Suprapubic skin (tissue), 4 donors: ENCODE measurements at regions not wholly inside any gene's neighbourhood (a gene's known extent, or its start where the extent isn't known, plus 50 kb on each side); places are given as distances from the start of the nearest gene placed in this dataset.

Experiments
- DNase-seq, 2 donors: peaks; one replicate each; pipeline ENCODE4 v3.0.0-alpha.2; 2019; ENCODE audit warnings: low spot score in 2 of 2
- H3K27ac ChIP-seq: fragments of 200-600 bp; sonication (generic); one replicate; pipeline ENCODE4 v1.5.1; 2019
- H3K27me3 ChIP-seq: fragments of 200-600 bp; sonication (generic); one replicate; pipeline ENCODE4 v1.5.1; 2019
- H3K36me3 ChIP-seq: fragments of 200-600 bp; sonication (generic); one replicate; pipeline ENCODE4 v1.5.1; 2019
- H3K4me1 ChIP-seq: fragments of 200-600 bp; sonication (generic); one replicate; pipeline ENCODE4 v1.5.1; 2019
- H3K4me3 ChIP-seq: fragments of 200-600 bp; sonication (generic); one replicate; pipeline ENCODE4 v1.5.1; 2019; ENCODE audit warnings: mild to moderate bottlenecking
- H3K9me3 ChIP-seq: fragments of 200-600 bp; sonication (generic); one replicate; pipeline ENCODE4 v1.5.1; 2019
- EP300 ChIP-seq: sonication (generic); formaldehyde crosslinking; IDR thresholded peaks from one replicate; pipeline ENCODE4 v1.6.1; 2017; ENCODE audit warnings: antibody characterized with exemption
- POLR2A ChIP-seq, 2 donors: fragments of 450-650 bp; IDR thresholded peaks; one replicate each; pipeline ENCODE4 v1.6.1; 2017; ENCODE audit warnings: antibody characterized with exemption in 2 of 2, mild to moderate bottlenecking in 2 of 2, moderate library complexity in 2 of 2
- POLR2AphosphoS5 ChIP-seq, 3 donors: sonication (generic); formaldehyde crosslinking; IDR thresholded peaks; one replicate each; pipeline ENCODE4 v1.6.1; 2017; ENCODE audit warnings: antibody characterized with exemption in 3 of 3
- WGBS: methylation state at CpG from one replicate; pipeline ENCODE4 v1.1.5; 2018; 5-methylcytosine and 5-hydroxymethylcytosine counted together
- TF ChIP-seq, protein P1 (sequence below), 2 donors: fragments of 200-600 bp in 1 of 2; fragments of 450-650 bp in 1 of 2; sonication (generic) in 1 of 2; IDR thresholded peaks; one replicate each; pipeline ENCODE4 v1.5.1; 2016 to 2019; ENCODE audit warnings: antibody characterized with exemption in 2 of 2, mild to moderate bottlenecking in 1 of 2, moderate library complexity in 1 of 2

DNA sequence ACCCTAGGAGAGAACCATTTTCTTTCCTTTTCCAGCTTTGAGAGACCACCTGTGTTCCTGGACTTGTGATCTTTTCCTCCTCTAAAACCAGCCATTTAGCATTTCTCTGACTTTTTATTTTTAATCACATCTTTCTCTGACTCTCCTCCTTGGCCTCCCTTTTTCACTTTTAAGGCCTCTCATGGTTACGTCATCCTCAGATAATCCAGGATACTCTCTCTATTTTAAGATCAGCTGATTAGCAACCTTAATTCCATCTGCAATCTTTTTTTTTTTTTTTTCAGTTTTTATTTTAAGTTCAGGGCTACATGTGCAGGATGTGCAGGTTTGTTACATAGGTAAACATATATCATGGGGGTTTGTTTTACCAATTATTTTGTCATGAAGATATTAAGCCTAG is 54.0 kb downstream of the RFPL4B start:
- no peaks in the 10 kb centered on the region for H3K27me3 ChIP-seq
- no peaks in the 10 kb centered on the region for H3K9me3 ChIP-seq
- no peak overlapping the region for H3K27ac ChIP-seq
- no peak for DNase-seq
- no peaks in the 10 kb centered on the region for H3K4me1 ChIP-seq
- TF ChIP-seq, protein P1, sequence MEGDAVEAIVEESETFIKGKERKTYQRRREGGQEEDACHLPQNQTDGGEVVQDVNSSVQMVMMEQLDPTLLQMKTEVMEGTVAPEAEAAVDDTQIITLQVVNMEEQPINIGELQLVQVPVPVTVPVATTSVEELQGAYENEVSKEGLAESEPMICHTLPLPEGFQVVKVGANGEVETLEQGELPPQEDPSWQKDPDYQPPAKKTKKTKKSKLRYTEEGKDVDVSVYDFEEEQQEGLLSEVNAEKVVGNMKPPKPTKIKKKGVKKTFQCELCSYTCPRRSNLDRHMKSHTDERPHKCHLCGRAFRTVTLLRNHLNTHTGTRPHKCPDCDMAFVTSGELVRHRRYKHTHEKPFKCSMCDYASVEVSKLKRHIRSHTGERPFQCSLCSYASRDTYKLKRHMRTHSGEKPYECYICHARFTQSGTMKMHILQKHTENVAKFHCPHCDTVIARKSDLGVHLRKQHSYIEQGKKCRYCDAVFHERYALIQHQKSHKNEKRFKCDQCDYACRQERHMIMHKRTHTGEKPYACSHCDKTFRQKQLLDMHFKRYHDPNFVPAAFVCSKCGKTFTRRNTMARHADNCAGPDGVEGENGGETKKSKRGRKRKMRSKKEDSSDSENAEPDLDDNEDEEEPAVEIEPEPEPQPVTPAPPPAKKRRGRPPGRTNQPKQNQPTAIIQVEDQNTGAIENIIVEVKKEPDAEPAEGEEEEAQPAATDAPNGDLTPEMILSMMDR (IDR thresholded peaks at IDR 0.05) = no peak
- TF ChIP-seq POLR2AphosphoS5 (IDR thresholded peaks at IDR 0.05) (no peak), EP300 (no peak), POLR2A (IDR thresholded peaks at IDR 0.05) (no peak)
- no peak overlapping the region for H3K4me3 ChIP-seq
- H3K36me3 ChIP-seq = no peaks in the 10 kb centered on the region
- WGBS = 96% methylated on average over 1 of the region's 1 CpG

DNA sequence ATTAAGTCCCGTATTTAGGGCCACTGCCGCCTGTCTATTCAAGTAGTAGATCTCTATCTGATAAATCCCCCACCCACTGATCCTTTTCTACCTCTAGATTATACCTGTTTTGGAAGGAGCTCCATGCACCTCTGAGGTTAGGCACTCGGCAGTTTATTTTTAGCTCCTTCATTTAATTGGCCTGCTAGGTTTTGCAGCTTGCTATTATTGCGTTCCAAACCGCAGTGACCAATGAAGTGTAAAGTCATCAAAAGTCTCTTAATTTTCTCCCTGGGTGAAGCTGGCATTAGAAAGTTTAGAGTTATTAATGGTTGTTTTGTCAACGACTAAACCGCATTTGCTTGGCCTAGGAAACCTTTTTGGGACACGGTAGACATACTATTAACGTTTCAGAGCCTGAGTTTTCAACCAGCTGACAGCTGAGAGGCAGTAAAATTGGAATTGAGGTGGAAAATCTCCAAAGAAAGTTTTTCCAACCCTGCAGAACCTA is 60.0 kb downstream of the RFPL4B start:
- Histone ChIP-seq H3K36me3 (no peaks in the 10 kb centered on the region), H3K27ac (no peak overlapping the region), H3K4me3 (no peak overlapping the region), H3K4me1 (no peaks in the 10 kb centered on the region), H3K9me3 (no peaks in the 10 kb centered on the region), H3K27me3 (no peaks in the 10 kb centered on the region)
- WGBS = 79% methylated on average over 9 of the region's 9 CpGs
- DNase-seq = no peak
- no peak for TF ChIP-seq EP300
- TF ChIP-seq POLR2A (IDR thresholded peaks at IDR 0.05) = no peak
- TF ChIP-seq POLR2AphosphoS5 (IDR thresholded peaks at IDR 0.05) = no peak
- TF ChIP-seq, protein P1 (IDR thresholded peaks at IDR 0.05) = no peak

DNA sequence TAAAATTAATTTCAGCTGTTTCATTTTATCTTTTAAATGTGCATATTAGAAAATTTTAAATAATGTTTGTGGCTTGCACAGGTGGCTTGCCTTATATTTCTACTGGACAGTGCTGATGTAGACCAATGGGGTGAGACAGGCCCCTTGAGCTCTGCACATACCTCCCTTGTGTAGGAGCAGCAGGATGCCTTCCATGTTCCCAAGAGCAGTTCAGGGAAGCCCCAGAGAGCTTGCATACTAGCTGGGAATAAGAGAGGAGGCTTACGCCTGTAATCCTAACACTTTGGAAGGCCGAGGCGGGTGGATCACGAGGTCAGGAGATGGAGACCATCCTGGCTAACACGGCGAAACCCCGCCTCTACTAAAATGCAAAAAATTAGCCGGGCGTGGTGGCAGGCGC is 61.4 kb downstream of the RFPL4B start:
- Histone ChIP-seq H3K27me3 (no peaks in the 10 kb centered on the region), H3K27ac (no peak overlapping the region), H3K9me3 (no peaks in the 10 kb centered on the region), H3K4me3 (no peak overlapping the region), H3K4me1 (no peaks in the 10 kb centered on the region), H3K36me3 (no peaks in the 10 kb centered on the region)
- TF ChIP-seq, protein P1 (IDR thresholded peaks at IDR 0.05) = no peak
- TF ChIP-seq POLR2A (IDR thresholded peaks at IDR 0.05) = no peak
- no peak for TF ChIP-seq EP300
- TF ChIP-seq POLR2AphosphoS5 (IDR thresholded peaks at IDR 0.05) = no peak
- WGBS = 96% methylated on average over 10 of the region's 10 CpGs
- DNase-seq = no peak

DNA sequence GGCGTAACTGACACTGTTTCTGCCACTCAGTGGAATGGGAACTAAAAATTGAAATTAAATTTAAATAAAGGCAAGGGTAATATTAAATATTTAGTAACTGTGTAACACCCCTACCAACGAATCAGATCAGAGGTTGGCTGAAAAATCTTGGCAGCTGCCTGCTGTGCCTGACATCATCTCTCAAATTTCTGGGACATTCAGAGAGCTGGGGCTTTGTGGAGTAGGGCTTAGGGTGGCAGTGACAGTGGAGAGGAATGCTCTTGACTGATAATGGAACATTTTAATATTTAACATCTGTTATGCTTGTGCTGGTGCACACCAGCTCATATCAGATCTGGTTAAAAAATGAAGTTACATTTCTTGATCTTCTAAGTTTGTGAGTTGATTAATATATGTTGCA is 62.2 kb downstream of the RFPL4B start:
- WGBS = 68% methylated on average over 2 of the region's 2 CpGs
- DNase-seq = no peak
- H3K9me3 ChIP-seq = no peaks in the 10 kb centered on the region

DNA sequence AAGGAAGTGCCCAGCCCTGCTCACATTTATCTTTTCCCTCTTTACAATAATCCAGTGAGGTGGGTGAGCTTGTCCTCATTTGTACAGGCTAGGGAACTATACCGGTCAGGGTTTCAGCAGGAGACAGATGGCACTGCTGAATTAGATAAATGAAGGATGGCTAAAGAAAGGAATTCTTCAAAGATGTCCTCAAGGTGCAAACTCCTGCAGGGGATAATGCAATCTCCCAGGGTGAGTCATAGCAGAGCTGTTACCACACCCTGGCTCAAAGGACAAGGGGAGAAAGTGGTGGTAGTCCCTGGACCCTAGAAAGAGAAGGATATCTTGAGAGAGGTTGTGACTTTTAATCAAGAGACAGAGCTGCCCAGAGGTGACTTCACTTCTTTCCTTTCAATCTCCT is 66.7 kb downstream of the RFPL4B start:
- H3K36me3 ChIP-seq = no peaks in the 10 kb centered on the region
- no peak overlapping the region for H3K4me3 ChIP-seq
- H3K9me3 ChIP-seq = no peaks in the 10 kb centered on the region
- no peak overlapping the region for H3K27ac ChIP-seq
- no peak for TF ChIP-seq POLR2AphosphoS5 (IDR thresholded peaks at IDR 0.05)
- no peak for TF ChIP-seq POLR2A (IDR thresholded peaks at IDR 0.05)
- TF ChIP-seq, protein P1 (IDR thresholded peaks at IDR 0.05) = no peak
- TF ChIP-seq EP300 = no peak
- H3K27me3 ChIP-seq = no peaks in the 10 kb centered on the region
- 64% methylated on average over 1 of the region's 1 CpG for WGBS
- H3K4me1 ChIP-seq = peaks cover 5% of the 10 kb centered on the region
- DNase-seq = no peak

More for the DNA sequence above, 62.2 kb downstream of the RFPL4B start:
- Histone ChIP-seq H3K4me3 (no peak overlapping the region), H3K4me1 (no peaks in the 10 kb centered on the region), H3K27me3 (no peaks in the 10 kb centered on the region), H3K36me3 (no peaks in the 10 kb centered on the region), H3K27ac (no peak overlapping the region)
- TF ChIP-seq POLR2AphosphoS5 (IDR thresholded peaks at IDR 0.05) (no peak), POLR2A (IDR thresholded peaks at IDR 0.05) (no peak), EP300 (no peak)
- TF ChIP-seq, protein P1 (IDR thresholded peaks at IDR 0.05) = no peak
